HG02870 (cell line): ENCODE measurements at regions not wholly inside any gene's neighbourhood (a gene's known extent, or its start where the extent isn't known, plus 50 kb on each side); places are given as distances from the start of the nearest gene placed in this dataset.

Source experiments
- ATAC-seq: cut with Tn5 transposase; IDR thresholded peaks from one replicate; pipeline ENCODE4 v1.9.1; 2021; ENCODE audit warnings: mild to moderate bottlenecking, moderate library complexity; ENCODE audit not compliant: unreplicated experiment

GRCh38 chr11:119983816-119984215 lies 154.1 kb downstream of the TRIM29 start:
- ATAC-seq, result no peak

- no peak for ATAC-seq
These were observed 154.6 kb downstream of the TRIM29 start for GRCh38 chr11:119983240-119983732.

- no peak for ATAC-seq
These were observed 155.2 kb downstream of the TRIM29 start for GRCh38 chr11:119982517-119983239.

- no peak for ATAC-seq
These were observed 157.5 kb downstream of the TRIM29 start for GRCh38 chr11:119980431-119980830.

GRCh38 chr11:119979701-119980100 lies 158.2 kb downstream of the TRIM29 start:
- ATAC-seq, result no peak

GRCh38 chr11:119978696-119979095 lies 159.2 kb downstream of the TRIM29 start:
- no peak for ATAC-seq

- no peak for ATAC-seq
These were observed 160.0 kb downstream of the TRIM29 start for GRCh38 chr11:119977881-119978280.

- no peak for ATAC-seq
These were observed 160.4 kb downstream of the TRIM29 start for GRCh38 chr11:119977561-119977860.

- ATAC-seq, result no peak
These were observed 160.9 kb downstream of the TRIM29 start for GRCh38 chr11:119976805-119977560.

GRCh38 chr11:119975561-119976152 lies 162.3 kb downstream of the TRIM29 start:
- ATAC-seq, result no peak

- ATAC-seq, result no peak
These were observed 163.4 kb downstream of the TRIM29 start for GRCh38 chr11:119974467-119974866.

- no peak for ATAC-seq
These were observed 163.9 kb downstream of the TRIM29 start for GRCh38 chr11:119974051-119974450.

GRCh38 chr11:119972281-119972680 lies 165.6 kb downstream of the TRIM29 start:
- no peak for ATAC-seq

- no peak for ATAC-seq
These were observed 167.2 kb downstream of the TRIM29 start for GRCh38 chr11:119970555-119971304.

GRCh38 chr11:119964136-119965025 lies 173.5 kb downstream of the TRIM29 start:
- ATAC-seq, result no peak

- ATAC-seq, result no peak
These were observed 180.0 kb downstream of the TRIM29 start for GRCh38 chr11:119957951-119958350.

- no peak for ATAC-seq
These were observed 185.5 kb downstream of the TRIM29 start for GRCh38 chr11:119952441-119952840.

- ATAC-seq, result no peak
These were observed 194.6 kb downstream of the TRIM29 start for GRCh38 chr11:119943298-119943655.

- no peak for ATAC-seq
These were observed 195.2 kb downstream of the TRIM29 start for GRCh38 chr11:119942583-119943297.
